ENCODE measurements at regions not wholly inside any gene's neighbourhood (a gene's known extent, or its start where the extent isn't known, plus 50 kb on each side); places are given as distances from the start of the nearest gene placed in this dataset.

DNA sequence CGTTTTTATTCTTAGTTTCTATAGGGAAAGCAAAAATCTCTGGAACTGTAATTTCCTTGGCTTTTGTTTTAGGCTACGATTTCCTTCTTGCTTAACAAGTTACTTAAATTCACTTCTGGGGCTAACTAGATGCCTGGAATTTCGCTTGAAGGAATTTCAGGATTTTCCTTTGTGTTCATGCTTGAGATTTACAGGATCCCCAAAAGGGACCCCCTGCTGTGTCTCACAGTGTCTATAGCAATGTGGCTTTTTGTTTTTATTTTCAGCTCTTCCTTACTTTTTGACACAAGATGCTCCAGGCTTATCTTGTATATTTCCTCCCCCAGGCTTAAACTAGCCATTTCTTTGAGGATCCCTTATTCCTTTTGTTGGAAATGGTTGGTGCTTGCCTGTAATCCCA lies 95.5 kb upstream of the DPPA4 start:
- Histone ChIP-seq H4K20me1 (ENCODE audit: insufficient read depth, low read length) (no peaks in the 10 kb centered on the region), H3K4me1 (ENCODE audit: insufficient read depth, low read length, poor library complexity, severe bottlenecking) (no peaks in the 10 kb centered on the region), H3K79me2 (ENCODE audit: insufficient read depth, low read depth, low read length) (no peaks in the 10 kb centered on the region), H3K9me2 (ENCODE audit: insufficient read depth, low read length) (no peaks in the 10 kb centered on the region), H3K36me3 (ENCODE audit: insufficient read depth, low read length) (no peaks in the 10 kb centered on the region), H3K4me3 (ENCODE audit: low read depth, low read length, poor library complexity, severe bottlenecking) (no peak overlapping the region), H2AFZ (ENCODE audit: low read length) (no peak overlapping the region), H3K9me3 (ENCODE audit: low read length) (no peaks in the 10 kb centered on the region), H3K27ac (ENCODE audit: low read depth, low read length, poor library complexity, severe bottlenecking) (no peak overlapping the region), H3K4me2 (ENCODE audit: low read length) (no peak overlapping the region)
- ChIA-PET CTCF (ENCODE audit: unreplicated experiment) (no interaction called here), POLR2A (interaction anchor here (1.0 kb wide), 1 partner anchor 56 kb away, joined by 3 read pairs; no protein-coding TSS in a partner anchor)
- DNase-seq (ENCODE audit: low spot score), result no peak
- BruUV-seq (replicated peaks), result no TSS peak
- intact Hi-C loops (cut with micrococcal nuclease; ENCODE audit: unreplicated experiment), result no loop called here
- no peak for TF ChIP-seq EZH2phosphoT487 (IDR thresholded peaks at IDR 0.05; ENCODE audit: borderline replicate concordance, low read depth, low read length)
- TF ChIP-seq, protein P1, sequence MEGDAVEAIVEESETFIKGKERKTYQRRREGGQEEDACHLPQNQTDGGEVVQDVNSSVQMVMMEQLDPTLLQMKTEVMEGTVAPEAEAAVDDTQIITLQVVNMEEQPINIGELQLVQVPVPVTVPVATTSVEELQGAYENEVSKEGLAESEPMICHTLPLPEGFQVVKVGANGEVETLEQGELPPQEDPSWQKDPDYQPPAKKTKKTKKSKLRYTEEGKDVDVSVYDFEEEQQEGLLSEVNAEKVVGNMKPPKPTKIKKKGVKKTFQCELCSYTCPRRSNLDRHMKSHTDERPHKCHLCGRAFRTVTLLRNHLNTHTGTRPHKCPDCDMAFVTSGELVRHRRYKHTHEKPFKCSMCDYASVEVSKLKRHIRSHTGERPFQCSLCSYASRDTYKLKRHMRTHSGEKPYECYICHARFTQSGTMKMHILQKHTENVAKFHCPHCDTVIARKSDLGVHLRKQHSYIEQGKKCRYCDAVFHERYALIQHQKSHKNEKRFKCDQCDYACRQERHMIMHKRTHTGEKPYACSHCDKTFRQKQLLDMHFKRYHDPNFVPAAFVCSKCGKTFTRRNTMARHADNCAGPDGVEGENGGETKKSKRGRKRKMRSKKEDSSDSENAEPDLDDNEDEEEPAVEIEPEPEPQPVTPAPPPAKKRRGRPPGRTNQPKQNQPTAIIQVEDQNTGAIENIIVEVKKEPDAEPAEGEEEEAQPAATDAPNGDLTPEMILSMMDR (conservative IDR thresholded peaks at IDR 0.05; ENCODE audit: low read length), result no peak

DNA sequence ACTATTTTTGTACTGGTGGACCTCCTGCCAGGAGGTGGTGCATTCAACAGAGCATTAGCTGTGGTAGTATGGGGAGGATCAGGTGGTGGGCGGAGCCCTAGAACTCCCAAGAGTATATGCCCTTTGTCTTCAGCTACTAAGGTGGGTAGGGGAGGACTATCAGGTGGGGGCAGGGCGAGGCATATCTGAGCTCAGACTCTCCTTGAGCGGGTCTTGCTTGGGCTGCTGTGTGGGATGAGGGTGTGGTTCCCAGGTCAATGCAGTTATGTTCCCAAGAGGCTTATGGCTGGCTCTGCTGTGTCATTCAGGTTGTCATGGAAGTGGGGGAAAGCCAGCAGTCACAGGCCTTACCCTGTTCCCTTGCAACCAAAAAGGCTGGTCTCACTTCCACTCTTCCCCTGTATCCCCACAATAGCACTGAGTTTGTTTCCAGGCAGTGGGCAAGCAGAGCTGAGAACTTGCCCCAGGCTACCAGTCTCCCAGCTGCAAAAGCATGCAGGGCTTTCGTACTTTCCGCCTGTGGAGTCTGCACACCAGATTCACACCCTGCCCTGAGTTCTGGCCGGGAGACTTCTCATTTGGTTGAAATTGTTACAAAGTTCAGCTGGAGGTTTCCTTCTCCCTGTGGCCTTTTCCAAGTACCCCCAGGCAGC lies 93.7 kb upstream of the DPPA4 start:
- TF ChIP-seq EZH2phosphoT487 (IDR thresholded peaks at IDR 0.05; ENCODE audit: borderline replicate concordance, low read depth, low read length), result no peak
- TF ChIP-seq, protein P1 (conservative IDR thresholded peaks at IDR 0.05; ENCODE audit: low read length), result no peak
- no peaks in the 10 kb centered on the region for H4K20me1 ChIP-seq (ENCODE audit: insufficient read depth, low read length)
- H3K4me3 ChIP-seq (ENCODE audit: low read depth, low read length, poor library complexity, severe bottlenecking), result no peak overlapping the region
- no peaks in the 10 kb centered on the region for H3K4me1 ChIP-seq (ENCODE audit: insufficient read depth, low read length, poor library complexity, severe bottlenecking)
- H3K79me2 ChIP-seq (ENCODE audit: insufficient read depth, low read depth, low read length), result no peaks in the 10 kb centered on the region
- no peak overlapping the region for H3K4me2 ChIP-seq (ENCODE audit: low read length)
- H2AFZ ChIP-seq (ENCODE audit: low read length), result no peak overlapping the region
- CTCF ChIA-PET (ENCODE audit: unreplicated experiment), result no interaction called here
- no peak overlapping the region for H3K27ac ChIP-seq (ENCODE audit: low read depth, low read length, poor library complexity, severe bottlenecking)
- intact Hi-C loops (cut with micrococcal nuclease; ENCODE audit: unreplicated experiment), result no loop called here
- no peaks in the 10 kb centered on the region for H3K9me2 ChIP-seq (ENCODE audit: insufficient read depth, low read length)
- POLR2A ChIA-PET, result no interaction called here
- DNase-seq (ENCODE audit: low spot score), result no peak
- no peaks in the 10 kb centered on the region for H3K36me3 ChIP-seq (ENCODE audit: insufficient read depth, low read length)
- no peaks in the 10 kb centered on the region for H3K9me3 ChIP-seq (ENCODE audit: low read length)
- no TSS peak for BruUV-seq (replicated peaks)

DNA sequence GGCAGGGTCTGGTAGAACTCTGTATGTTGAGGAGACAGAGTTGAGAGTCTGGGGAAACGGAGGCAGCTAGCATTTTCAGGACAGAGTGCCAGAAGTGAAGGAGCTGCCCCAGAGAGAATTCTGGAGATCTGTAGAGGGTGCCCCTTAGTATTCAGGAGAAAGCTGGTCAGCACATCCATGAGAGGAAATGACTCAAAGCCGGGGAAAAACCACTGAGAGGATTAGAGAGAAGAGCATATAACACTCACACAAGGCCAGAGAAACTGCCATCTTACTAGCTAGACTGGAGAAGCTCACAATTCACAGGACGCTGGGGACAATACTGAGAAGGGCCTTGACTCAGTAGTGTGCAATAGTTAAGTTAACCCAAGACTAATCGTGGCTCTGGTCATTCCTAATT lies 75.7 kb upstream of the DPPA4 start:
- Histone ChIP-seq H4K20me1 (ENCODE audit: insufficient read depth, low read length) (no peaks in the 10 kb centered on the region), H3K9me2 (ENCODE audit: insufficient read depth, low read length) (no peaks in the 10 kb centered on the region), H3K4me3 (ENCODE audit: low read depth, low read length, poor library complexity, severe bottlenecking) (no peak overlapping the region), H3K4me2 (ENCODE audit: low read length) (no peak overlapping the region), H2AFZ (ENCODE audit: low read length) (no peak overlapping the region), H3K9me3 (ENCODE audit: low read length) (no peaks in the 10 kb centered on the region), H3K27ac (ENCODE audit: low read depth, low read length, poor library complexity, severe bottlenecking) (no peak overlapping the region), H3K36me3 (ENCODE audit: insufficient read depth, low read length) (no peaks in the 10 kb centered on the region), H3K4me1 (ENCODE audit: insufficient read depth, low read length, poor library complexity, severe bottlenecking) (no peaks in the 10 kb centered on the region), H3K79me2 (ENCODE audit: insufficient read depth, low read depth, low read length) (no peaks in the 10 kb centered on the region)
- CTCF ChIA-PET (ENCODE audit: unreplicated experiment), result no interaction called here
- POLR2A ChIA-PET, result interaction anchor here (0.6 to 0.7 kb wide), 2 partner anchors 19 to 1539 kb away, joined by 3 to 4 read pairs; no protein-coding TSS in a partner anchor
- TF ChIP-seq, protein P1 (conservative IDR thresholded peaks at IDR 0.05; ENCODE audit: low read length), result no peak
- no peak for TF ChIP-seq EZH2phosphoT487 (IDR thresholded peaks at IDR 0.05; ENCODE audit: borderline replicate concordance, low read depth, low read length)
- intact Hi-C loops (cut with micrococcal nuclease; ENCODE audit: unreplicated experiment), result no loop called here
- DNase-seq (ENCODE audit: low spot score), result no peak
- BruUV-seq (replicated peaks), result no TSS peak
